ENCODE measurements at regions not wholly inside any gene's neighbourhood (a gene's known extent, or its start where the extent isn't known, plus 50 kb on each side); places are given as distances from the start of the nearest gene placed in this dataset.

DNA sequence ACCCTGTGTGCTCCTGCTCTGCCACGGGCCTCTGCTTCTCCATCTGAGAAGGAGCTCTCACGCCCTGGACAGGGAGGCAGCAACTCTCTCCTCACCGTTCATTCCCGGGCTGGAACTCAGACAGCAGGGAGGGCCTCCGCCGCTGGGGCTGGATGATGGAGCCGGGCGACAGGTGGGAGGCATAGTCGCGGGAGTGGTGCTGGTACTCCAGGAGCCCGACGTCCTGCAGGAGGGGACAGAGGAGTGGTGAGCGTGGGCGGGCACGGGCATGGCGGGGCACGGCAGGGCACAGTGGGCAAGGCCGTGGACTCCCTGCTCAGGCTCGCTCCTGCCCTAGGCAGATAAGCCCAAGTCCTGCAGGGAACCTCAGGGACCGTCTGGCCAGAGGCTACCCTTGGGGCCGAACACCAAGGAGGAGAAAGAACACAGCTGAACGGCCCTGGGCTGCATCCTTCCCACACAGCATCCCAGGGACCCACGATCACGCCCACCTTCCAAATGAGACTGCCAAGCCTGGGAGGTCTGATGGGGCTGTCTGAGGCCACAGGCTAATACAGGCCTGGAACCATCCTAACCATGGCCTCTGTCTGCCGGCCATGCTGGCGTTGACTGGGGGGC is 81.0 kb downstream of the NCOR2 start:
- H3K79me2 ChIP-seq (ENCODE audit: insufficient read depth, low read length) = no peaks in the 10 kb centered on the region
- no peaks in the 10 kb centered on the region for H4K20me1 ChIP-seq (ENCODE audit: insufficient read depth, low read length)
- H3K36me3 ChIP-seq (ENCODE audit: insufficient read depth, low read length) = no peaks in the 10 kb centered on the region
- H3K9ac ChIP-seq (ENCODE audit: low read length) = peak overlapping the region; percentile 33
- H3K9me3 ChIP-seq (ENCODE audit: low read length) = no peaks in the 10 kb centered on the region
- H3K4me2 ChIP-seq (ENCODE audit: low read length) = no peak overlapping the region
- no peak for TF ChIP-seq EZH2 (IDR thresholded peaks at IDR 0.05; ENCODE audit: borderline replicate concordance, low read length)
- TF ChIP-seq, protein P1, sequence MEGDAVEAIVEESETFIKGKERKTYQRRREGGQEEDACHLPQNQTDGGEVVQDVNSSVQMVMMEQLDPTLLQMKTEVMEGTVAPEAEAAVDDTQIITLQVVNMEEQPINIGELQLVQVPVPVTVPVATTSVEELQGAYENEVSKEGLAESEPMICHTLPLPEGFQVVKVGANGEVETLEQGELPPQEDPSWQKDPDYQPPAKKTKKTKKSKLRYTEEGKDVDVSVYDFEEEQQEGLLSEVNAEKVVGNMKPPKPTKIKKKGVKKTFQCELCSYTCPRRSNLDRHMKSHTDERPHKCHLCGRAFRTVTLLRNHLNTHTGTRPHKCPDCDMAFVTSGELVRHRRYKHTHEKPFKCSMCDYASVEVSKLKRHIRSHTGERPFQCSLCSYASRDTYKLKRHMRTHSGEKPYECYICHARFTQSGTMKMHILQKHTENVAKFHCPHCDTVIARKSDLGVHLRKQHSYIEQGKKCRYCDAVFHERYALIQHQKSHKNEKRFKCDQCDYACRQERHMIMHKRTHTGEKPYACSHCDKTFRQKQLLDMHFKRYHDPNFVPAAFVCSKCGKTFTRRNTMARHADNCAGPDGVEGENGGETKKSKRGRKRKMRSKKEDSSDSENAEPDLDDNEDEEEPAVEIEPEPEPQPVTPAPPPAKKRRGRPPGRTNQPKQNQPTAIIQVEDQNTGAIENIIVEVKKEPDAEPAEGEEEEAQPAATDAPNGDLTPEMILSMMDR (IDR thresholded peaks at IDR 0.05; ENCODE audit: low read length) = no peak
- H3K9me2 ChIP-seq (ENCODE audit: low read depth, low read length) = no peaks in the 10 kb centered on the region
- H3K27ac ChIP-seq (ENCODE audit: low read depth, low read length, poor library complexity, severe bottlenecking) = peak overlapping the region; percentile 87
- no peaks in the 10 kb centered on the region for H3K27me3 ChIP-seq (ENCODE audit: insufficient read depth, low read length)
- peaks cover 30% of the 10 kb centered on the region for H3K4me1 ChIP-seq (ENCODE audit: insufficient read depth, low read length, severe bottlenecking)
- no peaks in the 10 kb centered on the region; the same call in 1 of the 2 replicates for H3F3A ChIP-seq (ENCODE audit: insufficient read depth, low read length)
- H3K4me3 ChIP-seq (ENCODE audit: low read depth, low read length, poor library complexity, severe bottlenecking) = no peak overlapping the region
- no peak overlapping the region for H2AFZ ChIP-seq (ENCODE audit: low read length)

DNA sequence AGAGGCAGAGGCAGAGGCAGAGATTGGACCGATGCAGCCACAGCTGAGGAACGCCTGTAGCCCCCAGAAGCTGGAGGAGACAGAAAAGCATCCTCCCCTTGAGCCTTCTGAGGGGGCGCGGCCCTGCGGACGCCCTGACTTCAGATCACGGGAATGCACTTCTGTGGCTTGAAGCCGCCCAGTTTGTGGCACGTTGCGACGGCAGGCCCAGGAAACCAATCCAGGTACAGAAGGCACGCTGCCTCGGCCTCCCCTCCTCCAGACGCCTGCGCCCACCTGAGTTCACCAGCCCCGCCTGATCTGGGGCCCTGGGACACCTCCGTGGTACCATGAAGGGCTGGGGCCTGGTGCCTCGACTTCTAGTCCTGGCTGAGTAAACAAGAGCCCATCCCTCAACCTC is 82.0 kb downstream of the NCOR2 start:
- Histone ChIP-seq H3K4me3 (ENCODE audit: low read depth, low read length, poor library complexity, severe bottlenecking) (no peak overlapping the region), H3K36me3 (ENCODE audit: insufficient read depth, low read length) (no peaks in the 10 kb centered on the region), H3K4me1 (ENCODE audit: insufficient read depth, low read length, severe bottlenecking) (peaks cover 31% of the 10 kb centered on the region), H4K20me1 (ENCODE audit: insufficient read depth, low read length) (no peaks in the 10 kb centered on the region), H3K4me2 (ENCODE audit: low read length) (no peak overlapping the region), H3K9me3 (ENCODE audit: low read length) (no peaks in the 10 kb centered on the region), H3K79me2 (ENCODE audit: insufficient read depth, low read length) (no peaks in the 10 kb centered on the region), H3F3A (ENCODE audit: insufficient read depth, low read length) (no peaks in the 10 kb centered on the region; the same call in 1 of the 2 replicates), H2AFZ (ENCODE audit: low read length) (no peak overlapping the region), H3K9me2 (ENCODE audit: low read depth, low read length) (no peaks in the 10 kb centered on the region), H3K27me3 (ENCODE audit: insufficient read depth, low read length) (no peaks in the 10 kb centered on the region), H3K9ac (ENCODE audit: low read length) (no peak overlapping the region), H3K27ac (ENCODE audit: low read depth, low read length, poor library complexity, severe bottlenecking) (peak overlapping the region; percentile 73)
- TF ChIP-seq EZH2 (IDR thresholded peaks at IDR 0.05; ENCODE audit: borderline replicate concordance, low read length) = no peak
- TF ChIP-seq, protein P1 (IDR thresholded peaks at IDR 0.05; ENCODE audit: low read length) = no peak

DNA sequence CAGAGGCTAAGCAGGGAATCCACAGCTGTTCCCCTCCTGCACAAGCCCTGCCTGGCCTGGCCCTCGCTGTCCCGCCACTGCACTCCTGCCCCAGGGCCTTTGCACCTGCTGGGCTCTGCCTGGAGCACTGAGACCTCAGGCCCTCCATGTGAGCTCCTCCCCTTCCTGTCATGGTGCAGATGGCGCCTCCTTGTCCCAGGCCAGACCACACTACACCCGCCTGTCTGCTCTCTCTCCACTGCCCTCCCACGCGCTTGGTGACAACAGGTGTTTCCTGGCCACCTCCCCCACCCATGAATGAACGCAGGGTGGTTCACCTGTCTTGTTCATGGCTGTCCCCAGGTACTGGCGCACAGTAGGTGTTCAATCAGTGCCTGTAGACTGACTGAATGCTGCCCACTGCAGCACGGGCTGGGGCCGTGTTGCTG is 82.9 kb downstream of the NCOR2 start:
- no peaks in the 10 kb centered on the region for H3K9me2 ChIP-seq (ENCODE audit: low read depth, low read length)
- H3K9ac ChIP-seq (ENCODE audit: low read length) = no peak overlapping the region
- no peaks in the 10 kb centered on the region for H3K9me3 ChIP-seq (ENCODE audit: low read length)
- H2AFZ ChIP-seq (ENCODE audit: low read length) = no peak overlapping the region
- peaks cover 34% of the 10 kb centered on the region for H3K4me1 ChIP-seq (ENCODE audit: insufficient read depth, low read length, severe bottlenecking)
- H3F3A ChIP-seq (ENCODE audit: insufficient read depth, low read length) = no peaks in the 10 kb centered on the region; the same call in 1 of the 2 replicates
- no peak overlapping the region for H3K4me2 ChIP-seq (ENCODE audit: low read length)
- H3K4me3 ChIP-seq (ENCODE audit: low read depth, low read length, poor library complexity, severe bottlenecking) = no peak overlapping the region
- H3K36me3 ChIP-seq (ENCODE audit: insufficient read depth, low read length) = no peaks in the 10 kb centered on the region
- H3K27me3 ChIP-seq (ENCODE audit: insufficient read depth, low read length) = no peaks in the 10 kb centered on the region
- no peaks in the 10 kb centered on the region for H4K20me1 ChIP-seq (ENCODE audit: insufficient read depth, low read length)
- no peaks in the 10 kb centered on the region for H3K79me2 ChIP-seq (ENCODE audit: insufficient read depth, low read length)
- H3K27ac ChIP-seq (ENCODE audit: low read depth, low read length, poor library complexity, severe bottlenecking) = peak overlapping the region; percentile 73
- TF ChIP-seq EZH2 (IDR thresholded peaks at IDR 0.05; ENCODE audit: borderline replicate concordance, low read length) = no peak
- TF ChIP-seq, protein P1 (IDR thresholded peaks at IDR 0.05; ENCODE audit: low read length) = no peak
